ENCODE measurements at regions not wholly inside any gene's neighbourhood (a gene's known extent, or its start where the extent isn't known, plus 50 kb on each side); places are given as distances from the start of the nearest gene placed in this dataset.
A peak's percentile ranks its signal among the peaks of the same experiment; 100 is the strongest.

DNA sequence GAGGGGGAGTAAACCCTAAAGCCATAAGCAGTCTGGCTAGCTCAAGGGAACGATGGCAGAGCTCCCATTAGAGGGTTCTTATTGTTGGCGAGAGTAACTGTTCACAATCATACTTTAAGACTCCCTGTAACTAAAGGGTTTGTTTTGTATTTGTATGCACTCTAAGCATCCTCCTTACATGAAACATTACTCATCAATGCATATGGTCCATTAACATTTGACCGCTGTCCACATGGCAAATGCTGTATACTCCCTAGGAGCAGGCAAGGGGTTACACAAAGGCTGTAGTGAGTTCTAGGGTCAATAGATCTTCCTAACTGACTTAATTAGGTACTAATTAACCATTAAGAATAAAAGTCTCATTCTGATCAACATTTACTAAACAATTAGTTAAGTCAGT is 95.3 kb upstream of the MRPS30 start:
- DNase-seq (ENCODE audit: low read depth): no peak
- no peak overlapping the region for H3K4me3 ChIP-seq (ENCODE audit: low read depth, low read length)
- TF ChIP-seq, protein P1, sequence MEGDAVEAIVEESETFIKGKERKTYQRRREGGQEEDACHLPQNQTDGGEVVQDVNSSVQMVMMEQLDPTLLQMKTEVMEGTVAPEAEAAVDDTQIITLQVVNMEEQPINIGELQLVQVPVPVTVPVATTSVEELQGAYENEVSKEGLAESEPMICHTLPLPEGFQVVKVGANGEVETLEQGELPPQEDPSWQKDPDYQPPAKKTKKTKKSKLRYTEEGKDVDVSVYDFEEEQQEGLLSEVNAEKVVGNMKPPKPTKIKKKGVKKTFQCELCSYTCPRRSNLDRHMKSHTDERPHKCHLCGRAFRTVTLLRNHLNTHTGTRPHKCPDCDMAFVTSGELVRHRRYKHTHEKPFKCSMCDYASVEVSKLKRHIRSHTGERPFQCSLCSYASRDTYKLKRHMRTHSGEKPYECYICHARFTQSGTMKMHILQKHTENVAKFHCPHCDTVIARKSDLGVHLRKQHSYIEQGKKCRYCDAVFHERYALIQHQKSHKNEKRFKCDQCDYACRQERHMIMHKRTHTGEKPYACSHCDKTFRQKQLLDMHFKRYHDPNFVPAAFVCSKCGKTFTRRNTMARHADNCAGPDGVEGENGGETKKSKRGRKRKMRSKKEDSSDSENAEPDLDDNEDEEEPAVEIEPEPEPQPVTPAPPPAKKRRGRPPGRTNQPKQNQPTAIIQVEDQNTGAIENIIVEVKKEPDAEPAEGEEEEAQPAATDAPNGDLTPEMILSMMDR (IDR thresholded peaks at IDR 0.05; ENCODE audit: control insufficient read depth, extremely low read depth, insufficient read depth): no peak

DNA sequence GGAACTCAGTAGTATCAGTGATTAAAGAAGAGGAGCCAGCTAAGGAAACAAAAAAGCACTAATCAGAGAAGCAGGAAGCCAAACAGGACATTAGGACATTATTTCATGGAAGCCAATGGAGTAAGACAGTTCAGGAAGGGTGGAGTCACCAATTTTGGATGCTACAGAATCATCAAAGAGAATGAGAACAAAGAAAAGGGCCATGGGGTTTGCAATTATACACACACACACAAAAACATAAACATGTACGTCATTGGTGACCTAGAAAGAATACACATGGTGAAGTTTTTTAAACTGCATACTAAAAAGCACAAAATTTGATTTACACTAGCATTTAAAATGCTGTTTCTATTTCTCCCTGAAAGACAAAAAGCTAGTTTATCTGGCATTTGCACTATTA is 96.8 kb upstream of the MRPS30 start:
- TF ChIP-seq, protein P1 (IDR thresholded peaks at IDR 0.05; ENCODE audit: control insufficient read depth, extremely low read depth, insufficient read depth): no peak
- no peak for DNase-seq (ENCODE audit: low read depth)
- H3K4me3 ChIP-seq (ENCODE audit: low read depth, low read length): no peak overlapping the region

DNA sequence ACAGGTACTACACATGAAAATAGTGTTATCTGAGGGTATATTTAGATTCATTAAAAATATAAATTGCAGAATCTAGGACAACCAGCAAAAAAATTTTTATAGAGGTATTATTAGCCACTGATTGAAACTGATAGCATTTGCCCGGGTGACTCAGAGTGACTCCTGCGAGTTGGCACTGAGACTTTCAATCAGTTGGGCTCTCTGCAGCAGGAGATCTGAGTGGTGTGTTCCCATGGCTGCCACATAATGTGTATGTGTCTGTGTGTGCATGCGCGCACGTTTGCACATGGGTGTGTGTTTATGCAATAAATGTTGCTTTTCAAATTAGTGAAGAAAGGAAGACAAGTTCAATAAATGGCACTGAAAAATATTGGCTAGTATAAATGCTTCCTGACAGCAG is 100.1 kb upstream of the MRPS30 start:
- DNase-seq (ENCODE audit: low read depth): no peak
- TF ChIP-seq, protein P1 (IDR thresholded peaks at IDR 0.05; ENCODE audit: control insufficient read depth, extremely low read depth, insufficient read depth): no peak
- H3K4me3 ChIP-seq (ENCODE audit: low read depth, low read length): no peak overlapping the region

DNA sequence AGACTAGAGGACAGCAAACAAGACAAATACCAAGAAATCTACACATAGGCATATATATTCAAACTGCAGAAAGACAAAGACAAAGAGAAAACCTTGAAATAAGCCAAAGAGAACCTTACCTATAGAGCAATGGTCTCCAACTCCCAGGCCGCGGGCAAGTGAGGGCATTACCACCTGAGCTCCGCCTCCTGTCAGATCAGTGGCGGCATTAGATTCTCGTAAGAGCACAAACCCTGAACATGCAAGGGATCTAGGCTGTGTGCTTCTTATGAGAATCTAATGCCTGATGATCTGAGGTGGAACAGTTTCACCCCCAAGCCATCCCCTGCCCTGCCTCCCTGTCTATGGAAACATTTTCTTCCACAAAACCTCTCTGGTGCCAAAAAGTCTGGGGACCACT is 101.0 kb upstream of the MRPS30 start:
- no peak for DNase-seq (ENCODE audit: low read depth)
- TF ChIP-seq, protein P1 (IDR thresholded peaks at IDR 0.05; ENCODE audit: control insufficient read depth, extremely low read depth, insufficient read depth): no peak
- H3K4me3 ChIP-seq (ENCODE audit: low read depth, low read length): no peak overlapping the region

DNA sequence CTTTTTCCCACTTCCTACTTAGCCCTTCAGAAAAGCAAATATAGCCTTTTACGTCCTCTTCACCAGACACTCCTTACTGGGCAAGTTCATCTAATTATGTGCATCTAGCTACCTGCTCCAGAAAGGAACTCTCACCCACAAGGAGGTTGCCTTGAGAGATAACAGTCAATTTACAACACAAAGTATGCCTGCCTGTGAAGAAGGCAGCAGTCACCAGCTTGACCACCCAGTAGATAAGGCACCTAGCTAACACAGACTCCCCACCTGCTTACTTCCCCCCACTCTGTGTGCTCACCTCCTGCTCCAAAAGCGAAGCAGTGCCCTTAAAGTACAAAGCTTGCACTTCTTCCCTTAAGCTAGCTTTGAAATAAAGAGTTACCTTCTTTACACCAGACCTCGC is 111.7 kb upstream of the MRPS30 start:
- H3K4me3 ChIP-seq (ENCODE audit: low read depth, low read length): no peak overlapping the region
- TF ChIP-seq, protein P1 (IDR thresholded peaks at IDR 0.05; ENCODE audit: control insufficient read depth, extremely low read depth, insufficient read depth): no peak
- DNase-seq (ENCODE audit: low read depth): no peak

DNA sequence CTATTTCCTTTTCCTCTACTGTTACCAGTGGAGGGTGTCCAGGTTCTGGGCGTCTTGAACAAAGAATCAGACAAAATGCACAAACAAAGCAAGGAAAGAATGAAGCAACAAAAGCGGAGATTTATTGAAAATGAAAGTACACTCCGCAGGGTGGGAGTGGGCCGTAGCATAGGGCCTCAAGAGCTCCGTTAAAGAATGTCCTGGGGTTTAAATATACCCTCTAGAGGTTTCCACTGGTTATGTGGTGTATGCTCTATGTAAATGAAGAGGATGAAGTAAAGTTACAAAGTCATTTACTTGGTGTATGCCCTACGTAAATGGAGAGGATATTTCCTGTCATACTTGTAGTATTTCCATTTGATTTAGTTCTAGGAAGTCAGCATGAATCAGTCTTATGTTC is 113.5 kb upstream of the MRPS30 start:
- H3K4me3 ChIP-seq (ENCODE audit: low read depth, low read length): no peak overlapping the region
- no peak for DNase-seq (ENCODE audit: low read depth)
- TF ChIP-seq, protein P1 (IDR thresholded peaks at IDR 0.05; ENCODE audit: control insufficient read depth, extremely low read depth, insufficient read depth): no peak

DNA sequence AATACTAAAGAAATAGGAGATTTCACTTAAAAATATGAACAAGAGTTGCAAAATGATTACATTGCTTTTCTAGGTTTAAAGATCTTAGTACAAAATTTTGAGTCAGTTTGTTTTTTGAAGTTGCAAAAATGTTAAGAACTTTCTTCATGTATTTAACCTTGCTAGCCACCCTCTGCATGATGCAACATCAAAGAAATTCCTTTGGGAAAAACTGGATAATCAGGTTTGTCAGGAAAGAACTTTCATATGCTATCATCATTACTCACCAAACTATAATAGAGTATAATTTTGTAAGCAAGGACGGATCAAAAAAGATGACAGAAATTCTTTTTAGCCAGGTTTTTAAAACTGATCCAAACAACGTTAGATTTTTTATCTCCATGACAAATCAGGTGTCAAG is 116.9 kb upstream of the MRPS30 start:
- no peak overlapping the region for H3K4me3 ChIP-seq (ENCODE audit: low read depth, low read length)
- TF ChIP-seq, protein P1 (IDR thresholded peaks at IDR 0.05; ENCODE audit: control insufficient read depth, extremely low read depth, insufficient read depth): no peak
- DNase-seq (ENCODE audit: low read depth): peak; percentile 57

Measured in LNCaP clone FGC (cell line).